ENCODE measurements at regions not wholly inside any gene's neighbourhood (a gene's known extent, or its start where the extent isn't known, plus 50 kb on each side); places are given as distances from the start of the nearest gene placed in this dataset.

DNA sequence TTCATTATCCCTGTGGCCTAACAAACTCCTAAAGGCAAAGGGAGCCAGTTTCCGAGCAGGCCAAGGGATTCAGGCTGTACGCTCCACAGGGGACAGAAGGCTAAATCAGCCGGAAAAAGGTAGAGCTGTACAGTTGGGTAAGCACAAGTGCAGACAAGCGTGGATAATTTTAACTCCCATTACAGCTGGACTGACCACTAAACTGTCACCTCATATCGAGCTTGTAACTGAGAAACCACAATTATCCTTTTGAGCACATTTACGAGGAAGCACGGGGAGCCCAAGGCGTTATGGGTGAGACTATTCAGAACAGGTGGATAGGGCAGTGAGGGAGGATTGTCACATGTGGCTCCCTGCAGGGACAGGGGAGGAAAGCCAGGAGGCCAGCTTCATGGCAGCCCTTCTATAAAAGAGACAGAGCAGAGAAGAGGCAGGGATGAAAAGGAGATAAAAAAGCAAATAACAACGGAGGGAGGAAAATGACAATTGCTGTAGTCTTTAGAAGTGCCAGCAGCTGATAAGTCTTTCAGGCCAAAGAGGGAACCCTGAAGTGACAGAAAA is 288.0 kb downstream of the FGFR2 start:
- TF ChIP-seq TAF1 (IDR thresholded peaks at IDR 0.05; ENCODE audit: low read depth) (no peak), EZH2 (IDR thresholded peaks at IDR 0.05; ENCODE audit: borderline replicate concordance, insufficient read depth, low read length, poor library complexity, severe bottlenecking) (no peak), POLR2AphosphoS5 (IDR thresholded peaks at IDR 0.05) (peak; percentile 91)
- TF ChIP-seq, protein P1, sequence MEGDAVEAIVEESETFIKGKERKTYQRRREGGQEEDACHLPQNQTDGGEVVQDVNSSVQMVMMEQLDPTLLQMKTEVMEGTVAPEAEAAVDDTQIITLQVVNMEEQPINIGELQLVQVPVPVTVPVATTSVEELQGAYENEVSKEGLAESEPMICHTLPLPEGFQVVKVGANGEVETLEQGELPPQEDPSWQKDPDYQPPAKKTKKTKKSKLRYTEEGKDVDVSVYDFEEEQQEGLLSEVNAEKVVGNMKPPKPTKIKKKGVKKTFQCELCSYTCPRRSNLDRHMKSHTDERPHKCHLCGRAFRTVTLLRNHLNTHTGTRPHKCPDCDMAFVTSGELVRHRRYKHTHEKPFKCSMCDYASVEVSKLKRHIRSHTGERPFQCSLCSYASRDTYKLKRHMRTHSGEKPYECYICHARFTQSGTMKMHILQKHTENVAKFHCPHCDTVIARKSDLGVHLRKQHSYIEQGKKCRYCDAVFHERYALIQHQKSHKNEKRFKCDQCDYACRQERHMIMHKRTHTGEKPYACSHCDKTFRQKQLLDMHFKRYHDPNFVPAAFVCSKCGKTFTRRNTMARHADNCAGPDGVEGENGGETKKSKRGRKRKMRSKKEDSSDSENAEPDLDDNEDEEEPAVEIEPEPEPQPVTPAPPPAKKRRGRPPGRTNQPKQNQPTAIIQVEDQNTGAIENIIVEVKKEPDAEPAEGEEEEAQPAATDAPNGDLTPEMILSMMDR (IDR thresholded peaks at IDR 0.05; ENCODE audit: poor library complexity, severe bottlenecking): no peak
